GM23338 (cell line): ENCODE measurements at regions not wholly inside any gene's neighbourhood (a gene's known extent, or its start where the extent isn't known, plus 50 kb on each side); places are given as distances from the start of the nearest gene placed in this dataset.

Experiments used
- ATAC-seq: fragments of 200-7000 bp; cut with Tn5 transposase; 3 replicates; pipeline ENCODE4 v1.9.1; 2020
- DNase-seq: peaks from one replicate; pipeline ENCODE4 v3.0.0-alpha.2; 2015; ENCODE audit warnings: low spot score
- H2AFZ ChIP-seq: fragments of 200-600 bp; sonication (generic); 2 replicates; pipeline ENCODE4 v1.8.0; 2016; ENCODE audit warnings: antibody characterized with exemption, mild to moderate bottlenecking, moderate library complexity
- H3F3A ChIP-seq: fragments of 200-600 bp; sonication (generic); replicated peaks from 2 replicates; pipeline ENCODE4 v1.8.0; 2017; ENCODE audit warnings: antibody characterized with exemption, mixed run types, low read depth
- H3K27ac ChIP-seq: fragments of 200-600 bp; sonication (generic); 2 replicates; pipeline ENCODE4 v1.6.1; 2016; ENCODE audit warnings: low read depth
- H3K27me3 ChIP-seq: fragments of 200-600 bp; sonication (generic); 2 replicates; pipeline ENCODE4 v1.8.0; 2016; ENCODE audit warnings: mild to moderate bottlenecking, mixed run types, moderate library complexity; ENCODE audit not compliant: insufficient read depth
- H3K36me3 ChIP-seq: fragments of 200-600 bp; sonication (generic); 2 replicates; pipeline ENCODE4 v1.8.0; 2016; ENCODE audit warnings: mild to moderate bottlenecking; ENCODE audit not compliant: insufficient read depth
- H3K4me1 ChIP-seq: fragments of 200-600 bp; sonication (generic); 2 replicates; pipeline ENCODE4 v1.8.0; 2016; ENCODE audit warnings: mild to moderate bottlenecking, moderate library complexity; ENCODE audit not compliant: insufficient read depth
- H3K4me2 ChIP-seq: fragments of 200-600 bp; sonication (generic); 2 replicates; pipeline ENCODE4 v1.7.1; 2017; ENCODE audit warnings: mixed run types
- H3K4me3 ChIP-seq: fragments of 200-600 bp; sonication (generic); 2 replicates; pipeline ENCODE4 v1.6.1; 2016; ENCODE audit warnings: mixed run types
- H3K79me2 ChIP-seq: fragments of 200-600 bp; sonication (generic); replicated peaks from 2 replicates; pipeline ENCODE4 v1.8.0; 2017; ENCODE audit warnings: mild to moderate bottlenecking; ENCODE audit not compliant: insufficient read depth
- H3K9me2 ChIP-seq: fragments of 200-600 bp; sonication (generic); 2 replicates; pipeline ENCODE4 v1.8.0; 2017; ENCODE audit not compliant: insufficient read depth
- H4K20me1 ChIP-seq: fragments of 200-600 bp; sonication (generic); replicated peaks from 2 replicates; pipeline ENCODE4 v1.8.0; 2017; ENCODE audit warnings: mild to moderate bottlenecking; ENCODE audit not compliant: insufficient read depth
- H3K27ac Mint-ChIP-seq: 2 replicates; pipeline ENCODE4 v1.8.0; 2020; ENCODE audit warnings: inconsistent platforms, mild to moderate bottlenecking, moderate library complexity, mixed read lengths
- H3K27me3 Mint-ChIP-seq: 3 replicates; pipeline ENCODE4 v1.8.0; 2022; ENCODE audit warnings: low read depth, mild to moderate bottlenecking, moderate library complexity, mixed read lengths, inconsistent platforms; ENCODE audit not compliant: insufficient read depth, poor library complexity
- H3K36me3 Mint-ChIP-seq: 3 replicates; pipeline ENCODE4 v1.8.0; 2021; ENCODE audit warnings: low read depth, mild to moderate bottlenecking, inconsistent platforms, moderate library complexity, mixed read lengths
- H3K4me1 Mint-ChIP-seq: 3 replicates; pipeline ENCODE4 v1.8.0; 2020; ENCODE audit warnings: mild to moderate bottlenecking, inconsistent platforms, mixed read lengths
- H3K4me3 Mint-ChIP-seq: 3 replicates; pipeline ENCODE4 v1.8.0; 2021; ENCODE audit warnings: moderate library complexity, mild to moderate bottlenecking, inconsistent platforms, mixed read lengths
- H3K9me3 Mint-ChIP-seq: 3 replicates; pipeline ENCODE4 v1.8.0; 2020; ENCODE audit warnings: moderate library complexity, mild to moderate bottlenecking, inconsistent platforms, mixed read lengths
- CREB1 ChIP-seq: fragments of 250-450 bp; sonication (Bioruptor Pico); IDR thresholded peaks from 2 replicates; pipeline ENCODE4 v1.5.0; 2020; ENCODE audit warnings: low read depth, mild to moderate bottlenecking, moderate library complexity
- CTCF ChIP-seq, 2 experiments: fragments of 200-600 bp in 1 of 2; sonication (generic) in 1 of 2; conservative IDR thresholded peaks; 2 replicates each; pipeline versions ENCODE4 v1.5.1 to v1.6.1; 2016 to 2017; ENCODE audit warnings: antibody characterized with exemption in 2 of 2, low read depth in 2 of 2, mild to moderate bottlenecking in 2 of 2, moderate library complexity in 1 of 2
- ETS1 ChIP-seq: IDR thresholded peaks from 2 replicates; pipeline ENCODE4 v1.6.1; 2016; ENCODE audit warnings: antibody characterized with exemption
- EZH2 ChIP-seq: fragments of 200-600 bp; sonication (generic); IDR thresholded peaks from one replicate; pipeline ENCODE4 v1.8.0; 2017; ENCODE audit warnings: antibody characterized with exemption, mild to moderate bottlenecking, low read depth; ENCODE audit not compliant: unreplicated experiment
- EZH2phosphoT487 ChIP-seq: fragments of 200-600 bp; sonication (generic); IDR thresholded peaks from one replicate; pipeline ENCODE4 v1.8.1; 2018; ENCODE audit warnings: antibody characterized with exemption; ENCODE audit not compliant: unreplicated experiment
- JUNB ChIP-seq: IDR thresholded peaks from one replicate; pipeline ENCODE4 v1.6.1; 2016; ENCODE audit warnings: antibody characterized with exemption; ENCODE audit not compliant: unreplicated experiment
- NANOG ChIP-seq: IDR thresholded peaks from 2 replicates; pipeline ENCODE4 v1.6.1; 2016; ENCODE audit warnings: antibody characterized with exemption, borderline replicate concordance
- POLR2AphosphoS5 ChIP-seq: IDR thresholded peaks from 2 replicates; pipeline ENCODE4 v1.6.1; 2016; ENCODE audit warnings: antibody characterized with exemption, low read depth
- REST ChIP-seq: IDR thresholded peaks from one replicate; pipeline ENCODE4 v1.6.1; 2018; ENCODE audit warnings: antibody characterized with exemption; ENCODE audit not compliant: unreplicated experiment
- STAT1 ChIP-seq: IDR thresholded peaks from one replicate; pipeline ENCODE4 v1.6.1; 2016; ENCODE audit warnings: antibody characterized with exemption; ENCODE audit not compliant: unreplicated experiment
- ZNF114 ChIP-seq: fragments of 250-450 bp; sonication (Bioruptor Pico); IDR thresholded peaks from 2 replicates; pipeline ENCODE4 v1.5.0; 2020; ENCODE audit warnings: mild to moderate bottlenecking, moderate library complexity
- ZNF331 ChIP-seq: fragments of 250-450 bp; sonication (Bioruptor Pico); IDR thresholded peaks from 2 replicates; pipeline ENCODE4 v1.5.0; 2020; ENCODE audit warnings: low read depth, mild to moderate bottlenecking, moderate library complexity
- ZNF462 ChIP-seq: fragments of 250-450 bp; sonication (Bioruptor Pico); IDR thresholded peaks from 2 replicates; pipeline ENCODE4 v1.5.0; 2020; ENCODE audit warnings: mild to moderate bottlenecking, moderate library complexity

- no peak overlapping the region for H3K4me3 Mint-ChIP-seq
- DNase-seq (no peak), ATAC-seq (no peak)
- Histone ChIP-seq H3K4me2 (no peak overlapping the region), H3K36me3 (no peaks in the 10 kb centered on the region), H3K79me2 (no peaks in the 10 kb centered on the region), H3K4me1 (no peaks in the 10 kb centered on the region), H3K27ac (no peak overlapping the region), H2AFZ (no peak overlapping the region), H3K4me3 (no peak overlapping the region), H3K9me2 (no peaks in the 10 kb centered on the region), H4K20me1 (no peaks in the 10 kb centered on the region), H3K27me3 (no peaks in the 10 kb centered on the region), H3F3A (no peaks in the 10 kb centered on the region)
- H3K4me1 Mint-ChIP-seq: no peaks in the 10 kb centered on the region
- no peaks in the 10 kb centered on the region for H3K9me3 Mint-ChIP-seq
- no peaks in the 10 kb centered on the region for H3K36me3 Mint-ChIP-seq
- no peak overlapping the region for H3K27ac Mint-ChIP-seq
- no peak for TF ChIP-seq ZNF462
- no peak for TF ChIP-seq STAT1
- no peak for TF ChIP-seq CREB1
- no peak for TF ChIP-seq ZNF331 (CRISPR knock-in tag)
- TF ChIP-seq EZH2phosphoT487: no peak
- TF ChIP-seq REST: no peak
- no peak for TF ChIP-seq ETS1
- no peak for TF ChIP-seq NANOG
- TF ChIP-seq EZH2: no peak
- TF ChIP-seq CTCF (conservative IDR thresholded peaks at IDR 0.05; ENCODE audit: low read depth in 2 of 2): no peak
- no peak for TF ChIP-seq ZNF114 (CRISPR knock-in tag)
- TF ChIP-seq POLR2AphosphoS5: no peak
- no peak for TF ChIP-seq JUNB
- peaks cover 2% of the 10 kb centered on the region for H3K27me3 Mint-ChIP-seq
These were observed 201.6 kb downstream of the MBL2 start for GRCh38 chr10:52571018-52571417.
